RPMI8226 (cell line): ENCODE measurements at regions not wholly inside any gene's neighbourhood (a gene's known extent, or its start where the extent isn't known, plus 50 kb on each side); places are given as distances from the start of the nearest gene placed in this dataset.
A peak's percentile ranks its signal among the peaks of the same experiment; 100 is the strongest.
"Not testable (repeated sequence)": the region's sequence is repeated elsewhere in the genome, so short reads cannot be mapped to it uniquely, and the experiment has no call there.

Experiments
- DNase-seq: peaks from one replicate; pipeline ENCODE4 v3.0.0-alpha.2; 2015

- no peak for DNase-seq
These were observed 86.0 kb upstream of the KCTD7 start for GRCh38 chr7:66542528-66543269.

GRCh38 chr7:66549466-66549865, 79.2 kb upstream of the KCTD7 start:
- DNase-seq, result no peak

- DNase-seq, result no peak
These were observed 75.7 kb upstream of the KCTD7 start for GRCh38 chr7:66553001-66553400.

- not testable (repeated sequence) for DNase-seq
These were observed 75.0 kb upstream of the KCTD7 start for GRCh38 chr7:66553675-66554074.

- not testable (repeated sequence) for DNase-seq
These were observed 74.4 kb upstream of the KCTD7 start for GRCh38 chr7:66554291-66554690.

- DNase-seq, result not testable (repeated sequence)
These were observed 73.7 kb upstream of the KCTD7 start for GRCh38 chr7:66554842-66555430.

GRCh38 chr7:66556177-66556548, 72.5 kb upstream of the KCTD7 start:
- no peak for DNase-seq

- DNase-seq, result no peak
These were observed 72.0 kb upstream of the KCTD7 start for GRCh38 chr7:66556549-66557213.

- DNase-seq, result peak; percentile 71
These were observed 71.2 kb upstream of the KCTD7 start for GRCh38 chr7:66557214-66558200.

- DNase-seq, result no peak
These were observed 70.5 kb upstream of the KCTD7 start for GRCh38 chr7:66558201-66558641.

GRCh38 chr7:66558660-66559465, 69.8 kb upstream of the KCTD7 start:
- no peak for DNase-seq

GRCh38 chr7:66564045-66564444, 64.6 kb upstream of the KCTD7 start:
- DNase-seq, result no peak

GRCh38 chr7:66570179-66570578, 58.5 kb upstream of the KCTD7 start:
- DNase-seq, result not testable (repeated sequence)

- DNase-seq, result no peak
These were observed 57.1 kb upstream of the KCTD7 start for GRCh38 chr7:66571568-66571967.

GRCh38 chr7:66573782-66574495, 54.7 kb upstream of the KCTD7 start:
- DNase-seq, result not testable (repeated sequence)

- DNase-seq, result not testable (repeated sequence)
These were observed 53.9 kb upstream of the KCTD7 start for GRCh38 chr7:66574768-66575167.

- DNase-seq, result no peak
These were observed 53.3 kb upstream of the KCTD7 start for GRCh38 chr7:66575398-66575797.

- no peak for DNase-seq
These were observed 52.0 kb upstream of the KCTD7 start for GRCh38 chr7:66576646-66577045.
